Motor neuron (in vitro differentiated cells): ENCODE measurements at regions not wholly inside any gene's neighbourhood (a gene's known extent, or its start where the extent isn't known, plus 50 kb on each side); places are given as distances from the start of the nearest gene placed in this dataset.

Experiments used
- ATAC-seq, 8 experiments: fragments of 200-7000 bp; cut with Tn5 transposase; replicated peaks in 6 of 8; 2 replicates each; pipeline ENCODE4 v1.8.0; 2021; ENCODE audit warnings: mild to moderate bottlenecking in 8 of 8, moderate library complexity in 8 of 8
- H3K27ac ChIP-seq, 2 donors: fragments of 250-450 bp; sonication (Bioruptor Pico); 2 replicates each; pipeline ENCODE4 v1.9.0; 2021; ENCODE audit warnings: antibody characterized with exemption in 2 of 2, mild to moderate bottlenecking in 2 of 2, moderate library complexity in 1 of 2
- H3K4me1 ChIP-seq, 2 donors: fragments of 250-450 bp; sonication (Bioruptor Pico); replicated peaks in 1 of 2; 2 replicates each; pipeline ENCODE4 v1.6.1; 2021; ENCODE audit warnings: antibody characterized with exemption in 2 of 2, mild to moderate bottlenecking in 2 of 2, moderate library complexity in 1 of 2
- H3K4me3 ChIP-seq, 5 donors: fragments of 250-450 bp; sonication (Bioruptor Pico); 2 replicates each; pipeline ENCODE4 v1.9.0; 2021; ENCODE audit warnings: antibody characterized with exemption in 5 of 5, mild to moderate bottlenecking in 5 of 5, moderate library complexity in 4 of 5
- WGBS, 10 experiments: fragments of 450-650 bp; shearing (Covaris generic); methylation state at CpG; one replicate each; pipeline ENCODE4 v1.0.0; 2022; 5-methylcytosine and 5-hydroxymethylcytosine counted together
- in situ Hi-C, 9 experiments: fragments of 400-800 bp; cut with MboI; loops; one replicate each; pipeline ENCODE4 v1.15.0; 2021; ENCODE audit warnings: low sequenced_read_pairs in 9 of 9, low pct_unique_long_range_greater_than_20kb in 2 of 9; ENCODE audit not compliant: unreplicated experiment in 9 of 9

GRCh38 chr2:118558846-118559245, 288.6 kb downstream of the EN1 start:
- in situ Hi-C loops, result loop anchor here in 1 of 9 experiments (25.0 kb wide), 1 partner anchor 303 kb away; no protein-coding TSS in a partner anchor
- Histone ChIP-seq H3K27ac (no peak overlapping the region), H3K4me1 (no peaks in the 10 kb centered on the region), H3K4me3 (no peak overlapping the region)
- ATAC-seq, result no peak
- 40 to 100% (median 60%) methylated on average over 1 of the region's 1 CpG; no CpG with 5 or more reads in 5 of the 10 experiments for WGBS, 10 experiments

GRCh38 chr2:118557791-118558190, 289.7 kb downstream of the EN1 start:
- WGBS, 10 experiments, result 54 to 95% (median 82%) methylated on average over 3 to 9 of the region's 9 CpGs; no CpG with 5 or more reads in 2 of the 10 experiments
- in situ Hi-C loops, result loop anchor here in 1 of 9 experiments (25.0 kb wide), 1 partner anchor 305 kb away; no protein-coding TSS in a partner anchor
- no peaks in the 10 kb centered on the region for H3K4me1 ChIP-seq
- no peak overlapping the region for H3K27ac ChIP-seq
- no peak overlapping the region for H3K4me3 ChIP-seq
- ATAC-seq, result no peak

DNA sequence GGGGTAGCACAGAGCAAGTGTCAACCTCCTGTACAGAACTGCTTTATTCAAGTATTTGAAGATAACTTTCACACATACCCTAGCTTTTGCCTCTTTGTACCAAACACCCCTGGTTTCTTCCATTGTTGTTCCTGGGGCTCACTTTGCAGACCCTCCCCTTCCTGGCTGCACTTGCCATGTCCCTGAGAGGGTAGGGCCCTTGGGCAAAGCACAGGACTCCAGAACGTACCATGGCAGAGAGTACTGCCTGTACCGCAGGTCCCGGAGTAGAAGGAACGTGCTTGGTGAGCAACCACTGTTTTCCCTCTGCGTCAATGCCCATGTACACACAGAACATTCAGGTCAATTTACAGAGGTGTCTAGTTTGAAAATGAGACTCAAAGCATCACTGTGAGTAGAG, 290.4 kb downstream of the EN1 start:
- ATAC-seq, result no peak
- H3K4me1 ChIP-seq, result no peaks in the 10 kb centered on the region
- in situ Hi-C loops, result loop anchor here in 1 of 9 experiments (25.0 kb wide), 1 partner anchor 305 kb away; no protein-coding TSS in a partner anchor
- WGBS, 10 experiments, result 40 to 100% (median 80%) methylated on average over 1 to 5 of the region's 5 CpGs; no CpG with 5 or more reads in 3 of the 10 experiments
- no peak overlapping the region for H3K27ac ChIP-seq
- H3K4me3 ChIP-seq, result no peak overlapping the region

- peak in 1 of 8 experiments; percentile 58 for ATAC-seq
- 60 to 100% (median 89%) methylated on average over 2 to 4 of the region's 4 CpGs for WGBS, 10 experiments
- peaks cover 5 to 6% of the 10 kb centered on the region in 2 donors for H3K4me1 ChIP-seq
- no peak overlapping the region for H3K4me3 ChIP-seq
- in situ Hi-C loops, result loop anchor here in 1 of 9 experiments (25.0 kb wide), 1 partner anchor 308 kb away; no protein-coding TSS in a partner anchor
- H3K27ac ChIP-seq, result no peak overlapping the region
Observed at GRCh38 chr2:118554616-118555015, 292.8 kb downstream of the EN1 start.

- 60 to 67% methylated on average over 1 of the region's 1 CpG; no CpG with 5 or more reads in 8 of the 10 experiments for whole genome bisulfite sequencing, 10 experiments
- peak overlapping the region in 1 of 2 donors; percentile 50 for H3K27ac ChIP-seq
- peak in 7 of 8 experiments; percentile 42 to 91 (median 86) for ATAC-seq
- no peak overlapping the region for H3K4me3 ChIP-seq
- H3K4me1 ChIP-seq, result peaks cover 16 to 20% of the 10 kb centered on the region in 2 donors
- in situ Hi-C loops, result loop anchor here in 1 of 9 experiments (25.0 kb wide), 1 partner anchor 263 kb away; no protein-coding TSS in a partner anchor
Observed at GRCh38 chr2:118549503-118549902, 297.9 kb downstream of the EN1 start.

GRCh38 chr2:118548880-118549488, 298.5 kb downstream of the EN1 start:
- Histone ChIP-seq H3K27ac (peak overlapping the region in 1 of 2 donors; percentile 50), H3K4me3 (no peak overlapping the region), H3K4me1 (peaks cover 16 to 20% of the 10 kb centered on the region in 2 donors)
- WGBS, 10 experiments, result 0 to 100% (median 32%) methylated on average over 1 to 6 of the region's 8 CpGs; no CpG with 5 or more reads in 2 of the 10 experiments
- peak in 4 of 8 experiments; percentile 63 to 77 (median 76) for ATAC-seq
- in situ Hi-C loops, result loop anchor here in 1 of 9 experiments (25.0 kb wide), 1 partner anchor 263 kb away; no protein-coding TSS in a partner anchor

- 33 to 100% (median 67%) methylated on average over 1 to 7 of the region's 7 CpGs; no CpG with 5 or more reads in 1 of the 10 experiments for WGBS, 10 experiments
- no peak for ATAC-seq
- in situ Hi-C loops, result loop anchor here in 1 of 9 experiments (25.0 kb wide), 1 partner anchor 273 kb away; no protein-coding TSS in a partner anchor
- H3K27ac ChIP-seq, result no peak overlapping the region
- no peak overlapping the region for H3K4me3 ChIP-seq
- no peaks in the 10 kb centered on the region for H3K4me1 ChIP-seq
Observed at GRCh38 chr2:118539290-118539689, 308.2 kb downstream of the EN1 start.

GRCh38 chr2:118536306-118536705, 311.1 kb downstream of the EN1 start:
- Histone ChIP-seq H3K4me1 (peaks cover 4 to 6% of the 10 kb centered on the region in 2 donors), H3K27ac (no peak overlapping the region), H3K4me3 (no peak overlapping the region)
- in situ Hi-C loops, result loop anchor here in 1 of 9 experiments (25.0 kb wide), 1 partner anchor 276 kb away; no protein-coding TSS in a partner anchor
- WGBS, 10 experiments, result 40 to 100% (median 83%) methylated on average over 1 to 4 of the region's 4 CpGs; no CpG with 5 or more reads in 3 of the 10 experiments
- ATAC-seq, result no peak

- in situ Hi-C loops, result loop anchor here in 1 of 9 experiments (25.0 kb wide), 1 partner anchor 276 kb away; no protein-coding TSS in a partner anchor
- no peak for ATAC-seq
- peaks cover 5 to 6% of the 10 kb centered on the region in 2 donors for H3K4me1 ChIP-seq
- 60 to 100% (median 91%) methylated on average over 1 to 2 of the region's 3 CpGs; no CpG with 5 or more reads in 4 of the 10 experiments for WGBS, 10 experiments
- H3K4me3 ChIP-seq, result no peak overlapping the region
- H3K27ac ChIP-seq, result no peak overlapping the region
Observed at GRCh38 chr2:118535818-118536212, 311.6 kb downstream of the EN1 start.

DNA sequence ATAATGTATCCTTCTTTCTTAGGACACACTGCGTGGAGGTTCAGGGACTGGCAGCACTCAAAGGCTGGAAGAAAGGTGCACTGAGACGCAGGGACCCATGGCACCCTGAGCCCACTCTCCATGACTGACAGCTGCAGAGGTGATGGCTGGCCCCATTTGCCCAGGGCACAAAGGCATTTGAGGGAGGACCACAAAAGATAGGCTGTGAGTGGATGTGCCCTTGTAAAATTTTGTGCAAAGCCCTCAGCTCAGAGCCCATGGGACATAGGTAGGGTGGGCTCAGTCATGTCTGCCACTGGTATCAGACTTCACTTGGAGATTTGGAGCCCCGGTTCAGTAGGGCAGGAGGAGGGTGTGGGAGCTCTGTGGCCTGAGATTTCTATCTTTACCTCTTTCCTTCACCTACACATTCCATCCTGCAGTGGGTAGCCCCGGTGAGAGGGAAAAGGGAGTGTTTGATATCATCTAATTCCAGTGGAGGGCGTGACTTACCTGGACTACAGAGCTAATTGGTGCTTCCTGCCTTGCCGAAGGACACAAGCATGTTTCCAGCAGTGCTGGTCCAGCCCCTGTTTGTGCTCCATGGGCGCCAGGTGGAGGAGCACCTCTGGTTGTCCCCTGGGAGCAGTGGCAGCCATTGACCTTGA, 312.2 kb downstream of the EN1 start:
- no peak overlapping the region for H3K27ac ChIP-seq
- no peak overlapping the region for H3K4me3 ChIP-seq
- ATAC-seq, result no peak
- WGBS, 10 experiments, result 43 to 93% (median 86%) methylated on average over 1 to 4 of the region's 7 CpGs; no CpG with 5 or more reads in 3 of the 10 experiments
- peaks cover 10 to 12% of the 10 kb centered on the region in 2 donors for H3K4me1 ChIP-seq
- in situ Hi-C loops, result loop anchor here in 1 of 9 experiments (25.0 kb wide), 1 partner anchor 277 kb away; no protein-coding TSS in a partner anchor

GRCh38 chr2:118530976-118531375, 316.5 kb downstream of the EN1 start:
- in situ Hi-C loops, result loop anchor here in 1 of 9 experiments (25.0 kb wide), 1 partner anchor 281 kb away; no protein-coding TSS in a partner anchor
- WGBS, 10 experiments, result 0 to 58% (median 31%) methylated on average over 1 to 4 of the region's 6 CpGs
- peak overlapping the region in 1 of 2 donors; percentile 24 for H3K27ac ChIP-seq
- ATAC-seq, result peak in 6 of 8 experiments; percentile 67 to 94 (median 88)
- no peak overlapping the region for H3K4me3 ChIP-seq
- H3K4me1 ChIP-seq, result peaks cover 24 to 26% of the 10 kb centered on the region in 2 donors

GRCh38 chr2:118529908-118530599, 317.4 kb downstream of the EN1 start:
- Histone ChIP-seq H3K4me1 (peaks cover 24 to 26% of the 10 kb centered on the region in 2 donors), H3K4me3 (no peak overlapping the region), H3K27ac (peak overlapping the region in 1 of 2 donors; percentile 24)
- WGBS, 10 experiments, result 0 to 69% (median 21%) methylated on average over 1 to 5 of the region's 5 CpGs; no CpG with 5 or more reads in 1 of the 10 experiments
- in situ Hi-C loops, result loop anchor here in 1 of 9 experiments (25.0 kb wide), 1 partner anchor 282 kb away; no protein-coding TSS in a partner anchor
- ATAC-seq, result peak in 7 of 8 experiments; percentile 31 to 83 (median 59)
